HepG2 (cell line): ENCODE measurements at regions not wholly inside any gene's neighbourhood (a gene's known extent, or its start where the extent isn't known, plus 50 kb on each side); places are given as distances from the start of the nearest gene placed in this dataset.
"Not testable (repeated sequence)": the region's sequence is repeated elsewhere in the genome, so short reads cannot be mapped to it uniquely, and the experiment has no call there.

ENCODE experiments used
- ATF1 ChIP-seq: IDR thresholded peaks from 2 replicates; pipeline ENCODE4 v1.6.1; 2016; ENCODE audit warnings: mild to moderate bottlenecking, control low read depth
- FOXA1 ChIP-seq, 2 experiments: fragments of 450-650 bp in 1 of 2; sonication (generic) in 1 of 2; formaldehyde crosslinking in 1 of 2; IDR thresholded peaks; 2 replicates each; pipeline versions ENCODE4 v1.4.0 to v1.6.1; 2016 to 2020; ENCODE audit warnings: missing genetic modification reagents in 1 of 2
- HNF4G ChIP-seq, 2 experiments: sonication (generic) in 1 of 2; formaldehyde crosslinking in 1 of 2; IDR thresholded peaks; 2 replicates each; pipeline versions ENCODE4 v1.4.0 to v1.6.1; 2011 to 2020; ENCODE audit warnings: borderline replicate concordance in 2 of 2, low read depth in 2 of 2, mild to moderate bottlenecking in 2 of 2, low read length in 1 of 2, missing genetic modification reagents in 1 of 2, moderate library complexity in 1 of 2
- LBX2 ChIP-seq: sonication (generic); formaldehyde crosslinking; IDR thresholded peaks from 2 replicates; pipeline ENCODE4 v1.5.0; 2020; ENCODE audit warnings: missing genetic modification reagents, mild to moderate bottlenecking, borderline replicate concordance
- PAF1 ChIP-seq: IDR thresholded peaks from 2 replicates; pipeline ENCODE4 v1.6.1; 2016; ENCODE audit warnings: missing genetic modification reagents, missing compliant biosample characterization
- POLR2A ChIP-seq, 2 experiments: IDR thresholded peaks; 2 replicates each; pipeline ENCODE4 v1.6.1; 2011; ENCODE audit warnings: low read depth in 2 of 2, low read length in 2 of 2, mild to moderate bottlenecking in 1 of 2, moderate library complexity in 1 of 2; ENCODE audit not compliant: insufficient read depth in 1 of 2
- SAP130 ChIP-seq: IDR thresholded peaks from 2 replicates; pipeline ENCODE4 v1.6.1; 2016; ENCODE audit warnings: low read depth
- SNAPC2 ChIP-seq: sonication (generic); formaldehyde crosslinking; IDR thresholded peaks from 2 replicates; pipeline ENCODE4 v1.8.1; 2022; ENCODE audit warnings: mild to moderate bottlenecking, missing genetic modification reagents
- SUZ12 ChIP-seq: fragments of 150-350 bp; IDR thresholded peaks from 2 replicates; pipeline ENCODE4 v1.6.1; 2014; ENCODE audit warnings: low read depth, low read length
- TAF1 ChIP-seq: sonication (generic); formaldehyde crosslinking; IDR thresholded peaks from 2 replicates; pipeline ENCODE4 v1.4.0; 2020; ENCODE audit warnings: missing genetic modification reagents
- ZNF143 ChIP-seq: sonication (generic); formaldehyde crosslinking; IDR thresholded peaks from 2 replicates; pipeline ENCODE4 v1.4.0; 2020; ENCODE audit warnings: missing genetic modification reagents
- ZNF460 ChIP-seq: sonication (generic); formaldehyde crosslinking; IDR thresholded peaks from 2 replicates; pipeline ENCODE4 v1.5.1; 2020; ENCODE audit warnings: missing genetic modification reagents, mild to moderate bottlenecking, borderline replicate concordance
- ZNF513 ChIP-seq: sonication (generic); formaldehyde crosslinking; conservative IDR thresholded peaks from 2 replicates; pipeline ENCODE4 v1.5.0; 2020; ENCODE audit warnings: missing genetic modification reagents

GRCh38 chr13:18874875-18875789 is 306.5 kb downstream of the TUBA3C start:
- TF ChIP-seq ZNF143; HNF4G (IDR thresholded peaks at IDR 0.05; ENCODE audit: borderline replicate concordance, low read depth, low read length); HNF4G (CRISPR knock-in tag; IDR thresholded peaks at IDR 0.05; ENCODE audit: borderline replicate concordance, low read depth); LBX2 (CRISPR knock-in tag); SAP130; POLR2A (IDR thresholded peaks at IDR 0.05; ENCODE audit: insufficient read depth in 1 of 2, low read depth in 2 of 2, low read length in 2 of 2); TAF1 (CRISPR knock-in tag); PAF1 (CRISPR knock-in tag); ZNF460; SNAPC2; ZNF513 (CRISPR knock-in tag); SUZ12; ATF1 (CRISPR knock-in tag); FOXA1 (IDR thresholded peaks at IDR 0.05); FOXA1 (CRISPR knock-in tag; IDR thresholded peaks at IDR 0.05): not testable (repeated sequence)
